ENCODE measurements at regions not wholly inside any gene's neighbourhood (a gene's known extent, or its start where the extent isn't known, plus 50 kb on each side); places are given as distances from the start of the nearest gene placed in this dataset.
"Not testable (repeated sequence)": the region's sequence is repeated elsewhere in the genome, so short reads cannot be mapped to it uniquely, and the experiment has no call there.

GRCh38 chr18:29373000-29373399 is 1196.1 kb upstream of the CDH2 start:
- no peaks in the 10 kb centered on the region for H3K27me3 Mint-ChIP-seq (ENCODE audit: low read depth)

GRCh38 chr18:29361843-29362242 is 1184.9 kb upstream of the CDH2 start:
- ATAC-seq, result no peak
- H3K36me3 Mint-ChIP-seq (ENCODE audit: low read depth), result no peaks in the 10 kb centered on the region
- no peak for DNase-seq
- no peaks in the 10 kb centered on the region for H3K27me3 Mint-ChIP-seq (ENCODE audit: low read depth)
- H3K4me3 Mint-ChIP-seq, result no peak overlapping the region
- H3K9me3 Mint-ChIP-seq (ENCODE audit: insufficient read depth), result peaks cover 9% of the 10 kb centered on the region
- no peak overlapping the region for H3K27ac Mint-ChIP-seq
- no peaks in the 10 kb centered on the region for H3K4me1 Mint-ChIP-seq (ENCODE audit: low read depth)
- POLR2A ChIA-PET, result no interaction called here
- CTCF ChIA-PET, result no interaction called here

More at GRCh38 chr18:29373000-29373399, 1196.1 kb upstream of the CDH2 start:
- Mint-ChIP-seq H3K4me3 (no peak overlapping the region), H3K27ac (no peak overlapping the region), H3K4me1 (ENCODE audit: low read depth) (no peaks in the 10 kb centered on the region), H3K36me3 (ENCODE audit: low read depth) (no peaks in the 10 kb centered on the region), H3K9me3 (ENCODE audit: insufficient read depth) (peaks cover 28% of the 10 kb centered on the region)
- ChIA-PET CTCF (no interaction called here), POLR2A (no interaction called here)
- no peak for ATAC-seq
- no peak for DNase-seq

GRCh38 chr18:29360659-29361058 is 1183.7 kb upstream of the CDH2 start:
- DNase-seq; H3K4me3 Mint-ChIP-seq; H3K36me3 Mint-ChIP-seq (ENCODE audit: low read depth); H3K4me1 Mint-ChIP-seq (ENCODE audit: low read depth); H3K27ac Mint-ChIP-seq; ATAC-seq; H3K27me3 Mint-ChIP-seq (ENCODE audit: low read depth); POLR2A ChIA-PET; H3K9me3 Mint-ChIP-seq (ENCODE audit: insufficient read depth); CTCF ChIA-PET: not testable (repeated sequence)

GRCh38 chr18:29359222-29359621 is 1182.3 kb upstream of the CDH2 start:
- peaks cover 13% of the 10 kb centered on the region for H3K9me3 Mint-ChIP-seq (ENCODE audit: insufficient read depth)
- H3K36me3 Mint-ChIP-seq (ENCODE audit: low read depth); H3K27me3 Mint-ChIP-seq (ENCODE audit: low read depth); H3K4me3 Mint-ChIP-seq; CTCF ChIA-PET; DNase-seq; H3K27ac Mint-ChIP-seq; ATAC-seq; POLR2A ChIA-PET; H3K4me1 Mint-ChIP-seq (ENCODE audit: low read depth): not testable (repeated sequence)

- POLR2A ChIA-PET, result no interaction called here
- CTCF ChIA-PET, result no interaction called here
Measured at GRCh38 chr18:29351171-29351570, 1174.2 kb upstream of the CDH2 start.

GRCh38 chr18:29328932-29329331 is 1152.0 kb upstream of the CDH2 start:
- DNase-seq (no peak), ATAC-seq (no peak)
- Mint-ChIP-seq H3K4me1 (ENCODE audit: low read depth) (no peaks in the 10 kb centered on the region), H3K27ac (no peak overlapping the region), H3K4me3 (no peak overlapping the region), H3K36me3 (ENCODE audit: low read depth) (no peaks in the 10 kb centered on the region), H3K9me3 (ENCODE audit: insufficient read depth) (peaks cover 30% of the 10 kb centered on the region), H3K27me3 (ENCODE audit: low read depth) (no peaks in the 10 kb centered on the region)
- POLR2A ChIA-PET, result no interaction called here
- CTCF ChIA-PET, result no interaction called here

More at GRCh38 chr18:29351171-29351570, 1174.2 kb upstream of the CDH2 start:
- H3K36me3 Mint-ChIP-seq (ENCODE audit: low read depth), result no peaks in the 10 kb centered on the region
- H3K9me3 Mint-ChIP-seq (ENCODE audit: insufficient read depth), result peaks cover 12% of the 10 kb centered on the region
- H3K27ac Mint-ChIP-seq, result no peak overlapping the region
- no peak overlapping the region for H3K4me3 Mint-ChIP-seq
- ATAC-seq, result no peak
- H3K27me3 Mint-ChIP-seq (ENCODE audit: low read depth), result no peaks in the 10 kb centered on the region
- no peak for DNase-seq
- no peaks in the 10 kb centered on the region for H3K4me1 Mint-ChIP-seq (ENCODE audit: low read depth)

- no peaks in the 10 kb centered on the region for H3K36me3 Mint-ChIP-seq (ENCODE audit: low read depth)
- no peak overlapping the region for H3K4me3 Mint-ChIP-seq
- POLR2A ChIA-PET, result no interaction called here
- H3K27me3 Mint-ChIP-seq (ENCODE audit: low read depth), result no peaks in the 10 kb centered on the region
- ATAC-seq (no peak), DNase-seq (no peak)
- no peak overlapping the region for H3K27ac Mint-ChIP-seq
- no peaks in the 10 kb centered on the region for H3K4me1 Mint-ChIP-seq (ENCODE audit: low read depth)
- CTCF ChIA-PET, result no interaction called here
- H3K9me3 Mint-ChIP-seq (ENCODE audit: insufficient read depth), result peaks cover 33% of the 10 kb centered on the region
Measured at GRCh38 chr18:29326214-29326613, 1149.3 kb upstream of the CDH2 start.

GRCh38 chr18:29321561-29321960 is 1144.6 kb upstream of the CDH2 start:
- no peaks in the 10 kb centered on the region for H3K36me3 Mint-ChIP-seq (ENCODE audit: low read depth)
- H3K27me3 Mint-ChIP-seq (ENCODE audit: low read depth), result no peaks in the 10 kb centered on the region
- no peaks in the 10 kb centered on the region for H3K4me1 Mint-ChIP-seq (ENCODE audit: low read depth)
- DNase-seq, result no peak
- no peak for ATAC-seq
- peaks cover 13% of the 10 kb centered on the region for H3K9me3 Mint-ChIP-seq (ENCODE audit: insufficient read depth)
- no peak overlapping the region for H3K27ac Mint-ChIP-seq
- no peak overlapping the region for H3K4me3 Mint-ChIP-seq
- POLR2A ChIA-PET, result no interaction called here
- CTCF ChIA-PET, result no interaction called here

GRCh38 chr18:29313312-29313711 is 1136.4 kb upstream of the CDH2 start:
- Mint-ChIP-seq H3K27ac (no peak overlapping the region), H3K4me1 (ENCODE audit: low read depth) (no peaks in the 10 kb centered on the region), H3K4me3 (no peak overlapping the region), H3K27me3 (ENCODE audit: low read depth) (no peaks in the 10 kb centered on the region), H3K36me3 (ENCODE audit: low read depth) (no peaks in the 10 kb centered on the region), H3K9me3 (ENCODE audit: insufficient read depth) (peaks cover 20% of the 10 kb centered on the region)
- POLR2A ChIA-PET, result no interaction called here
- DNase-seq (no peak), ATAC-seq (no peak)
- CTCF ChIA-PET, result no interaction called here

- ChIA-PET CTCF (no interaction called here), POLR2A (no interaction called here)
- no peaks in the 10 kb centered on the region for H3K27me3 Mint-ChIP-seq (ENCODE audit: low read depth)
- no peak overlapping the region for H3K27ac Mint-ChIP-seq
- peaks cover 17% of the 10 kb centered on the region for H3K9me3 Mint-ChIP-seq (ENCODE audit: insufficient read depth)
- no peak overlapping the region for H3K4me3 Mint-ChIP-seq
- DNase-seq, result no peak
- H3K4me1 Mint-ChIP-seq (ENCODE audit: low read depth), result no peaks in the 10 kb centered on the region
- no peaks in the 10 kb centered on the region for H3K36me3 Mint-ChIP-seq (ENCODE audit: low read depth)
- ATAC-seq, result no peak
Measured at GRCh38 chr18:29311580-29311979, 1134.7 kb upstream of the CDH2 start.

- CTCF ChIA-PET, result no interaction called here
- DNase-seq (no peak), ATAC-seq (no peak)
- no peak overlapping the region for H3K27ac Mint-ChIP-seq
- peaks cover 13% of the 10 kb centered on the region for H3K9me3 Mint-ChIP-seq (ENCODE audit: insufficient read depth)
- H3K36me3 Mint-ChIP-seq (ENCODE audit: low read depth), result no peaks in the 10 kb centered on the region
- no peak overlapping the region for H3K4me3 Mint-ChIP-seq
- POLR2A ChIA-PET, result no interaction called here
- no peaks in the 10 kb centered on the region for H3K27me3 Mint-ChIP-seq (ENCODE audit: low read depth)
- H3K4me1 Mint-ChIP-seq (ENCODE audit: low read depth), result no peaks in the 10 kb centered on the region
Measured at GRCh38 chr18:29309366-29309765, 1132.4 kb upstream of the CDH2 start.

- Mint-ChIP-seq H3K27ac (no peak overlapping the region), H3K4me1 (ENCODE audit: low read depth) (no peaks in the 10 kb centered on the region), H3K9me3 (ENCODE audit: insufficient read depth) (peaks cover 24% of the 10 kb centered on the region), H3K27me3 (ENCODE audit: low read depth) (no peaks in the 10 kb centered on the region), H3K36me3 (ENCODE audit: low read depth) (no peaks in the 10 kb centered on the region), H3K4me3 (no peak overlapping the region)
- DNase-seq (no peak), ATAC-seq (no peak)
- CTCF ChIA-PET, result no interaction called here
- POLR2A ChIA-PET, result no interaction called here
Measured at GRCh38 chr18:29307982-29308381, 1131.1 kb upstream of the CDH2 start.

- POLR2A ChIA-PET, result no interaction called here
- Mint-ChIP-seq H3K4me1 (ENCODE audit: low read depth) (no peaks in the 10 kb centered on the region), H3K27me3 (ENCODE audit: low read depth) (no peaks in the 10 kb centered on the region), H3K4me3 (no peak overlapping the region), H3K36me3 (ENCODE audit: low read depth) (no peaks in the 10 kb centered on the region), H3K27ac (no peak overlapping the region), H3K9me3 (ENCODE audit: insufficient read depth) (peaks cover 22% of the 10 kb centered on the region)
- CTCF ChIA-PET, result no interaction called here
- DNase-seq, result no peak
- ATAC-seq, result no peak
Measured at GRCh38 chr18:29307231-29307630, 1130.3 kb upstream of the CDH2 start.

Data from activated CD8-positive, alpha-beta T cell treated with anti-CD3 and anti-CD28 coated beads, Interleukin-2, amount 10 ng/mL, durations not matched to agents 7 days and 5 days (primary cell).